Fibroblast of the aortic adventitia (primary cell): ENCODE measurements at regions not wholly inside any gene's neighbourhood (a gene's known extent, or its start where the extent isn't known, plus 50 kb on each side); places are given as distances from the start of the nearest gene placed in this dataset.

Experiments used
- DNase-seq: peaks from one replicate; pipeline ENCODE4 v3.0.0-alpha.2; 2010; ENCODE audit warnings: low read depth
- H3K4me3 ChIP-seq: 2 replicates; pipeline ENCODE4 v1.5.1; 2011; ENCODE audit warnings: low read depth, mild to moderate bottlenecking, control low read depth, low read length, moderate library complexity
- TF ChIP-seq, protein P1 (sequence below): IDR thresholded peaks from 2 replicates; pipeline ENCODE4 v1.5.1; 2011; ENCODE audit warnings: mild to moderate bottlenecking, low read length, control low read depth, inconsistent platforms; ENCODE audit not compliant: insufficient read depth

DNA sequence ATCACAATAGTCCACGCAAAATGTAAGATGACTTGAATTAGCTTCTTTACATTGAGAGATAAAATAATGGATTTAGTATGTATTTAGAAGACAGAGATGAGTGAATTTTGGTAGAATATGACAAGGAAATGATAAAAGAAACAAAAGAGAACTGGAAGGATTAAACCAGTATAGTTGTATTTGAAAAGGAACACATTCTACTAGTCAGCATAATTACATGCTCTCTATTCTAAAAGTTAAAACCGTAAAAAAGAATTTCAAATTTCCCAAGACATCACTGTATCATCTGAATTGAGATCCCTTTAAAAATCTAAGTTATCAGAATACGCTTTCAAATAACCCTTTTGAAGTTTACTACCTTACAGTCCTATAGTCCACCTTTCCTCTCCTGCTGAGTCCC is 1156.7 kb upstream of the PCDH9 start:
- no peak overlapping the region for H3K4me3 ChIP-seq
- DNase-seq = no peak
- TF ChIP-seq, protein P1, sequence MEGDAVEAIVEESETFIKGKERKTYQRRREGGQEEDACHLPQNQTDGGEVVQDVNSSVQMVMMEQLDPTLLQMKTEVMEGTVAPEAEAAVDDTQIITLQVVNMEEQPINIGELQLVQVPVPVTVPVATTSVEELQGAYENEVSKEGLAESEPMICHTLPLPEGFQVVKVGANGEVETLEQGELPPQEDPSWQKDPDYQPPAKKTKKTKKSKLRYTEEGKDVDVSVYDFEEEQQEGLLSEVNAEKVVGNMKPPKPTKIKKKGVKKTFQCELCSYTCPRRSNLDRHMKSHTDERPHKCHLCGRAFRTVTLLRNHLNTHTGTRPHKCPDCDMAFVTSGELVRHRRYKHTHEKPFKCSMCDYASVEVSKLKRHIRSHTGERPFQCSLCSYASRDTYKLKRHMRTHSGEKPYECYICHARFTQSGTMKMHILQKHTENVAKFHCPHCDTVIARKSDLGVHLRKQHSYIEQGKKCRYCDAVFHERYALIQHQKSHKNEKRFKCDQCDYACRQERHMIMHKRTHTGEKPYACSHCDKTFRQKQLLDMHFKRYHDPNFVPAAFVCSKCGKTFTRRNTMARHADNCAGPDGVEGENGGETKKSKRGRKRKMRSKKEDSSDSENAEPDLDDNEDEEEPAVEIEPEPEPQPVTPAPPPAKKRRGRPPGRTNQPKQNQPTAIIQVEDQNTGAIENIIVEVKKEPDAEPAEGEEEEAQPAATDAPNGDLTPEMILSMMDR = no peak

DNA sequence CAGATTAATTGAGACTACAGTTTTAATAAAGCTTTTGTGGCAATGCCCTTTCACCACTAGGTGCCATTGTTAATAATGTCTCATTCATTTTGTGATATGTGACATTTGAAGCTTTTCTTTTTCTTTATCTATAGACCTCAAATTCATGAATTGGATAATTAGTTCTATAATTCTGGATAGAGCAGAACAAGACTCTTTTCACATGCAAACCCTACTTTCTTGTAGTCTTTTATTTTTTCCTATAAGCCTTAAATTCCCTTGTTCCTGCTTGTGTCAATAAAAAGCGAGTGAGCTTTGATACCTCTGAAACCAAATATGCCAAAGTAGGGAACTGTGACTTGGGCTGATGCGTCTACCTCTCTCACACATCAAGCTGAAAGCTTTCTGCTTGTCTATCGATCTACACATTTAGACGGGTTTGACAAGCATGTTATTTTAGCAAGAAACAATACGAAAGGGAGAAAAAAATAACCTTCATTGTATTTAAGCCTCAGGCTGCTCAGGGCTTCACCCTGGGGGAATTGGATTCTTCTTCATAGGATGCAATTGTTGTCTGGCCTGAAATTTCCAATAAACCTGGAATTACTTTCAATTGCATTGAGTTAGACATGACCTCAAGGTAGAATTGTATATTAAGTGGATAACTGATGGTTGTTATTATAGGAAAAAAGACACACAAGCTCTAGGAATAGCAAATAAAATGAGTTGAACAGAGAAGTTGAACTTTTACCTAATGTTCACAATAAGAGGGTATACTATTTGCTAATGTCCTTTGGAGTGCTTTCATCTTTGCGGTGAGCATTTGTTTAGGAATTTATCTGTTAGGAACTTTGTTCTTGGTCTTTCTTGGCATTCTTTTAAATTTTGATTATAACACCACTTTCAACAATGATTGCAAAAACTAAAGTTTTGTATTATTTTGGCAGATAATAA is 1150.2 kb upstream of the PCDH9 start:
- TF ChIP-seq, protein P1 = no peak
- DNase-seq = no peak
- no peak overlapping the region for H3K4me3 ChIP-seq

DNA sequence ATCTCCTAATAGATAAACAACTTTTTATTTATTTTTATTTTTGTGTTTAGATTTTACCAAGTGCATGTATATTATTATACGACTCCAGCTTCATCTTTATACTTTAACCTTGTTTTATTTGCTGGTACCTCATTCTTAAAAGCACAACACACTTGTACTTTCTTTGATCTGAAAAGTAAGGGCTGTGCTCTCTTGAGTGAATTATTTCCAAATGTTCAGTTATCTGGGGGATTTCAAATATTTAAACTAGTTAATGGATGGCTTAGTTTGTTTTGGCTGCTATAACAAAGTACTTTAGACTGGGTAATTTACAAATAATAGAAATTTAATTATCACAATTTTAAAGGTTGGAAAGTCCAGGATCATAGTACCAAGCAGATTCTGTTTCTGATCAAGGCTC is 1148.2 kb upstream of the PCDH9 start:
- TF ChIP-seq, protein P1 = no peak
- DNase-seq = no peak
- no peak overlapping the region for H3K4me3 ChIP-seq

DNA sequence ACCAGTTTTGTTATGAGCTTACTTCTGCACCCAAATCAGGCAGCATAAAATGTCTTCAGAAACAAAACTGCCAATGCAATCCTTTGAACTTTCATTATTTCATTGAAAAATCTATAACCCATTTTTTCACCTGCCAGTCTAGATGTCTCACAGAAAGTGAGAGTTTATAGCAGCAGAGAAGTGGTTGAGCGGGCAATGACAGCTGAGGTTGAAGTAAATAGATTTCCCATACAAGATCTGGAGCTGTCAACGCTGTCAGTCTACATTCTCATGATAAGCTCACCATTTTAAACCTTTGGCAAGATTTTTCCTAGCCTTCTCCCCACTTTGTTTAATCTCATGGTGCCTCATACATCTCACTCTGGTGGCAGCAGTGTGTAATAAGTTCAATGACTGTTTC is 1144.9 kb upstream of the PCDH9 start:
- no peak for DNase-seq
- TF ChIP-seq, protein P1 = no peak
- no peak overlapping the region for H3K4me3 ChIP-seq

DNA sequence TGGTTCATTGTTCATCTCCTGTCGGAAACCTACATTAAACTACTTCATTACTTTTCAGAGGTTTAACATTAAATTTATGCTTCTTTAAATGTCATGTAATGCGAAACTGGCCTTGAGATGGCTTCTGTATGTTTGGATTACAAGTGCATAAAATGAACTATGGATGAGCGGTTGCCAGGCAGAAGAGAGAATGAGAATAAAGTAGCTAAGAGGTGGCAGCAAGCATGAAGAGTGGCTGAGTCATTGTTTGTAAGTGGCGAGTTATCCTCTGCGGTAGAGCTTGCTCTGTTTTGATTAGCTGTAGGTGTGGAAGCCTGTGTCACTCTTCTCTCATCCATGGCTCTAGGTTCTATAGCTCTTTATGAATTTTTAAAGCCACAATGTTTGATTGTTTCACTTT is 1139.6 kb upstream of the PCDH9 start:
- TF ChIP-seq, protein P1 = no peak
- no peak for DNase-seq

DNA sequence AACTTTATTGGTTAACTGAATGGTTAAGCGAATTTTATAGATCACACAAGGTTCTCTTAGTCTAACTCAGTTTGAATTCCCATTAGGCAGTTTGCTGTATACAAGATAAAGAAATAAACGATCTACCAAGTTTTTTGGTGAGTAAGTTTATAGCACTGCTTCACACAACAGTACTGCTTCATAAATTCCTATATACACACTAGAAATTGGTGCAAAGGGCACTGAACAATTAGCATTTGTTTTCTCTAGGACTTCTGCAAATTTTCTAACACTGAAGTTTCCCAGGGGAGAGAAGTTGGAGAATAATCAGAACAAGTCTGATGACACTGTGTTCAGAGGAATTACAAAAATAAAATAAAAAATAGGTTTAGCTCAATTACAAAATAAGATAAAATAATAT is 1138.8 kb upstream of the PCDH9 start:
- TF ChIP-seq, protein P1 = no peak
- H3K4me3 ChIP-seq = no peak overlapping the region
- no peak for DNase-seq

More for the DNA sequence above, 1139.6 kb upstream of the PCDH9 start:
- H3K4me3 ChIP-seq = no peak overlapping the region
